Activated CD8-positive, alpha-beta T cell treated with anti-CD3 and anti-CD28 coated beads, Interleukin-2, amount 10 ng/mL, durations not matched to agents 7 days and 5 days (primary cell): ENCODE measurements at regions not wholly inside any gene's neighbourhood (a gene's known extent, or its start where the extent isn't known, plus 50 kb on each side); places are given as distances from the start of the nearest gene placed in this dataset.

Source experiments
- ATAC-seq: fragments of 150-1000 bp; cut with Tn5 transposase; one replicate; pipeline ENCODE4 v1.10.0; 2021; ENCODE audit warnings: moderate library complexity
- CTCF ChIA-PET: fragments of 350-600 bp; sonication (Branson Sonifier 250); formaldehyde crosslinking; loops from one replicate; lab custom pipeline; 2021; ENCODE audit warnings: antibody characterized with exemption; lab: Charles Lee
- POLR2A ChIA-PET: fragments of 350-600 bp; sonication (Branson Sonifier 250); formaldehyde crosslinking; loops from one replicate; lab custom pipeline; 2021; ENCODE audit warnings: antibody characterized with exemption; lab: Charles Lee
- DNase-seq: peaks from one replicate; pipeline ENCODE4 v3.0.0-alpha.2; 2020
- H3K27ac Mint-ChIP-seq: one replicate; pipeline ENCODE4 v1.8.0; 2021; ENCODE audit warnings: mild to moderate bottlenecking, mixed read lengths
- H3K27me3 Mint-ChIP-seq: one replicate; pipeline ENCODE4 v1.8.0; 2021; ENCODE audit warnings: low read depth, mixed read lengths
- H3K36me3 Mint-ChIP-seq: one replicate; pipeline ENCODE4 v1.8.0; 2021; ENCODE audit warnings: low read depth, mixed read lengths
- H3K4me1 Mint-ChIP-seq: one replicate; pipeline ENCODE4 v1.8.0; 2021; ENCODE audit warnings: low read depth, mixed read lengths
- H3K4me3 Mint-ChIP-seq: one replicate; pipeline ENCODE4 v1.8.0; 2021; ENCODE audit warnings: mild to moderate bottlenecking, mixed read lengths
- H3K9me3 Mint-ChIP-seq: one replicate; pipeline ENCODE4 v1.8.0; 2022; ENCODE audit warnings: mixed read lengths; ENCODE audit not compliant: insufficient read depth

DNA sequence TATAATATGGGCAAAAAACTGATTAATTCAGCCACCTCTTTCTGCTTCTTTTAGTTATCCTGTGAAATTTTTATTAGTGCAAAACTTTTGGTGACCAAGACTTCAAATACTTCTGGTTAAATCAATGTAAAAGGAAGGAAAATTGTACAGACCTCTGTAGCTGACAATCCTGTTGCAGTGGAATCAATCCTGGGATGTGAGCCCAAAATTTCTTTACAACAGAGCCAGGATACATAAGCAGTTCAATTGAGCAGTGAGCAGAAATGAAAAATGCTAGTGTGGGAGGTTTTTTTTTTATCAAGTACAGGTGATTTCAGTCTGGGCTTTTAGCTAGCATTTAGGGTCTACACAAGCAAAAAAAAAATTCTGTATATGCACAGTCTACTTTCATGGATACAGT lies 398.0 kb downstream of the OTOL1 start:
- Mint-ChIP-seq H3K9me3 (no peaks in the 10 kb centered on the region), H3K27ac (no peak overlapping the region), H3K4me1 (no peaks in the 10 kb centered on the region), H3K4me3 (no peak overlapping the region), H3K36me3 (no peaks in the 10 kb centered on the region), H3K27me3 (no peaks in the 10 kb centered on the region)
- DNase-seq = no peak
- CTCF ChIA-PET = no interaction called here
- ATAC-seq = no peak
- POLR2A ChIA-PET = no interaction called here

GRCh38 chr3:161905520-161906132 lies 409.0 kb downstream of the OTOL1 start:
- no peak for DNase-seq
- ChIA-PET POLR2A (no interaction called here), CTCF (no interaction called here)
- ATAC-seq = no peak
- Mint-ChIP-seq H3K36me3 (no peaks in the 10 kb centered on the region), H3K27ac (no peak overlapping the region), H3K9me3 (no peaks in the 10 kb centered on the region), H3K4me3 (no peak overlapping the region), H3K27me3 (no peaks in the 10 kb centered on the region), H3K4me1 (no peaks in the 10 kb centered on the region)

DNA sequence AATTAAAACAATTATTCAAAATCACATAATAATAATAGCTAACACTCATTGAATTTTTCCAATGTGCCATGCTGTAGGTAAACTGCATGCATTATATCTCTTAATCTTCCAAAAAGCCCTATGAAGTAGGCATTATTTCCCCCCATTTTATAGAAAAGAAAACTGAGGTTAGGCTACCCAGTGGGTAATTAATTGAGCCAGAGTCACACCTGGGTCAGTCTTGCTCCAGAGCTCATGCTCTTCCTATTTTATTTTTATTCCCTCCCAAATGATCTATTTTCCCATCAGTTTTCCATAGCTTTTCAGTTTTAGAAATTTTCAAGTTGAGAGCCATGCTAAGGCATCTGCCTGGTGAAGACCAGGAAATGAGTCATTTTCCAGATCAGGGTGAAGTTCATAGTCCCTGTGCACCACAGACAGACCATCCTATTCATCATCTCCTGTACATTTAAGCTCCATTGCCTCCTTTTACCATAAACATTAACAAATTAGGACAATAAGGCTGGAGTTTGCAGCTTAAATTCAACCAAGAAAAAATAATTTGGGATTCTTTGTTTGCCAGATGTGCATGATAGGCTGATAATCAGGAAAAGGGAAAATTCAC lies 417.3 kb downstream of the OTOL1 start:
- Mint-ChIP-seq H3K4me1 (no peaks in the 10 kb centered on the region), H3K36me3 (no peaks in the 10 kb centered on the region), H3K4me3 (no peak overlapping the region), H3K9me3 (no peaks in the 10 kb centered on the region), H3K27me3 (no peaks in the 10 kb centered on the region), H3K27ac (no peak overlapping the region)
- ChIA-PET CTCF (no interaction called here), POLR2A (interaction anchor here (0.6 kb wide), 1 partner anchor 1327 kb away, joined by 3 read pairs; no protein-coding TSS in a partner anchor)
- DNase-seq = no peak
- ATAC-seq = no peak

DNA sequence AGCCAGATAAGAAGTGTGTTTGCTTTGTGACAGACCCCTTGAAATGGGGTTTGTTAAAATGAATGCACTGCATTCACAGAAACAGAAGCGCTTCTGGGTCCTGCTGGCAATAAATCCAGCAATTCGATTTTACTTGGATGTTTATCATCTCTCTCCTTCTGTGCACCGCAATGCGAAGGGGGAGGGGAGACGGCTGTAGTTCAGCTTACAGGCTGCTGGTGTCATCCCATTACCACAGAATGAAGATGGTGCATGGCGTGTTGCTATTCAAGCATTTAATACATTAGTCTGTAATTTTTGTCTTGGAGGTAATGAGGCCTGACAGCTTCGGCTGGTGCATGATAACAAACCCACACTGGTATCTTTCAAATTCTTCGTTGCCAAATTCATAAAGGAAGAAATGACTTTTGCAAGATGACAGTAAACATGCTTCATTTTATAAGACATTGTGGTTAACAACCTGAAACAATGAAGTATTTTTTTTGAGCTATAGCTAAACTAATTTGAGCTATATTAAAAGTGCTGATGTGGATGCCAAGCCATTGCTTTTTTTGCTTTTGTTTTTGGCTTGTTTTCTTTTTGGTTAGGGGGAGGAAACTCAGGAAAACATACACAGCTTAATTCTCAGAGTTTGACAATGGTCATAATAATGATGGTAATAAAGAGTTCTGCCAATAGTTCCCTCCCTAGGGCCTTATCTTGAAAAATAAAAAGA lies 418.3 kb downstream of the OTOL1 start:
- CTCF ChIA-PET = no interaction called here
- H3K36me3 Mint-ChIP-seq = no peaks in the 10 kb centered on the region
- ATAC-seq = no peak

GRCh38 chr3:161915418-161915750 lies 418.8 kb downstream of the OTOL1 start:
- CTCF ChIA-PET = no interaction called here
- H3K9me3 Mint-ChIP-seq = no peaks in the 10 kb centered on the region
- no peaks in the 10 kb centered on the region for H3K27me3 Mint-ChIP-seq
- no peak overlapping the region for H3K4me3 Mint-ChIP-seq
- no peak for DNase-seq
- ATAC-seq = no peak
- H3K27ac Mint-ChIP-seq = no peak overlapping the region
- no peaks in the 10 kb centered on the region for H3K36me3 Mint-ChIP-seq
- POLR2A ChIA-PET = no interaction called here
- H3K4me1 Mint-ChIP-seq = no peaks in the 10 kb centered on the region

More for the DNA sequence above, 418.3 kb downstream of the OTOL1 start:
- DNase-seq = no peak
- no peaks in the 10 kb centered on the region for H3K9me3 Mint-ChIP-seq
- POLR2A ChIA-PET = no interaction called here
- no peaks in the 10 kb centered on the region for H3K27me3 Mint-ChIP-seq
- H3K4me1 Mint-ChIP-seq = no peaks in the 10 kb centered on the region
- H3K27ac Mint-ChIP-seq = no peak overlapping the region
- H3K4me3 Mint-ChIP-seq = no peak overlapping the region

GRCh38 chr3:161920196-161920595 lies 423.6 kb downstream of the OTOL1 start:
- no peaks in the 10 kb centered on the region for H3K27me3 Mint-ChIP-seq
- no peak overlapping the region for H3K4me3 Mint-ChIP-seq
- no peaks in the 10 kb centered on the region for H3K4me1 Mint-ChIP-seq
- no peak for DNase-seq
- H3K27ac Mint-ChIP-seq = no peak overlapping the region
- POLR2A ChIA-PET = no interaction called here
- CTCF ChIA-PET = no interaction called here
- H3K9me3 Mint-ChIP-seq = no peaks in the 10 kb centered on the region
- no peaks in the 10 kb centered on the region for H3K36me3 Mint-ChIP-seq
- no peak for ATAC-seq

GRCh38 chr3:161925749-161926360 lies 429.2 kb downstream of the OTOL1 start:
- peaks cover 5% of the 10 kb centered on the region for H3K9me3 Mint-ChIP-seq
- no peak overlapping the region for H3K27ac Mint-ChIP-seq
- DNase-seq = no peak
- POLR2A ChIA-PET = no interaction called here
- ATAC-seq = no peak
- H3K4me3 Mint-ChIP-seq = no peak overlapping the region
- H3K36me3 Mint-ChIP-seq = no peaks in the 10 kb centered on the region
- H3K4me1 Mint-ChIP-seq = no peaks in the 10 kb centered on the region
- CTCF ChIA-PET = no interaction called here
- no peaks in the 10 kb centered on the region for H3K27me3 Mint-ChIP-seq

- no peaks in the 10 kb centered on the region for H3K36me3 Mint-ChIP-seq
- H3K9me3 Mint-ChIP-seq = peaks cover 5% of the 10 kb centered on the region
- ATAC-seq (no peak), DNase-seq (no peak)
- no peaks in the 10 kb centered on the region for H3K27me3 Mint-ChIP-seq
- H3K27ac Mint-ChIP-seq = no peak overlapping the region
- no peaks in the 10 kb centered on the region for H3K4me1 Mint-ChIP-seq
- H3K4me3 Mint-ChIP-seq = no peak overlapping the region
- ChIA-PET CTCF (no interaction called here), POLR2A (no interaction called here)
These were observed 430.5 kb downstream of the OTOL1 start for GRCh38 chr3:161927131-161927530.

DNA sequence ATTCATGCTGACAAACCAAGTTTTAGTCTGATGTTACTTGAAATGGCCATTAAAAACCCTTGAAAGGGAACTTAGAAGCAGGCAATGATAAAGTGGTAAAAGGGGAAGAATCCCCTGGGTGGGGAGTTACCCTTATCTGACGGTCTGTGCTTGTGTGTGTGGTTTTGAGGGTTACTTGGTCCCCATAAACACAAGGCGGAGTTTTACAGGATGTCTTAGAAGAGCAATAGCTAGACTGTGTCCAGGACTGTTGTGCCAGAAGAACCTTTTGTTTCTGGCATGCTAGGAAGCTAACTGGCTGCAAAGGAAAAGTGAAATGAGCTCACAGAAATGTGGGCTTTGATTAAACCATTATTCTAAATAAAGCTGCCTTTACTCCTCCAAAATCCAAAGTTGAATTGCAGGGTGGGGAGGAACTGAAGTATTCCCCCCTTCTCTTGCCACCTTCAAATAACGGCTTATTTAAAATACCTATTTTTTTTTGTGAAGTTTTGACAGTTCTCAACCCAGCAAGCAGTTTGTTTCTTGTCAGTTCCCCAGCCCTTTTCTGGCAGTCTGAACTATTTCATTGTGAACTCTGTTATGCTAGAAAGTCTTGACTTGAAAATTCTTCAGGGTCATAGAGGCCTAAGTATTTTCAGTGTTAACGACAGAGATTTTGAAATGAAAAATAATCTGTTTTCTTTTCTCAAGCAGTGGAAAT lies 443.5 kb downstream of the OTOL1 start:
- CTCF ChIA-PET = no interaction called here
- no peak for ATAC-seq
- POLR2A ChIA-PET = no interaction called here
- no peaks in the 10 kb centered on the region for H3K4me1 Mint-ChIP-seq
- H3K9me3 Mint-ChIP-seq = no peaks in the 10 kb centered on the region
- H3K27ac Mint-ChIP-seq = no peak overlapping the region
- no peak overlapping the region for H3K4me3 Mint-ChIP-seq
- no peaks in the 10 kb centered on the region for H3K27me3 Mint-ChIP-seq
- no peaks in the 10 kb centered on the region for H3K36me3 Mint-ChIP-seq
- no peak for DNase-seq

DNA sequence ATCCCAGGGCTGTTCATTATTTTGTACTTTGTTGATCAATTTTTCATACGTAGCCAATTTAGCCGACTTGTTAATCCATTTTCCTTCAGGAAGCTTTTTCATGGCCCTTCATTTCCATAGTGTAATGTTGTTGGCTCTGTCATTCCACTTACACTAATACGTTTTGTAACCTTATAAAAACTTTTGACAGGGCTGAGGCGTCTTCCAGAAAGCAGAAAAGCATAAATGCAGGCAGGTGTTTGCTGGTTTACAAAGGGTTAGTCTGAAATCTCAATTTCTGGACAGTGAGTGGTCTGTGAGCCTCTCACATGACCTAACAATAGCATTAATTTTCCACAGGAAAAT lies 444.0 kb downstream of the OTOL1 start:
- no peak for ATAC-seq
- DNase-seq = no peak
- POLR2A ChIA-PET = no interaction called here
- CTCF ChIA-PET = no interaction called here
- H3K27ac Mint-ChIP-seq = no peak overlapping the region
- H3K4me1 Mint-ChIP-seq = no peaks in the 10 kb centered on the region
- H3K36me3 Mint-ChIP-seq = no peaks in the 10 kb centered on the region
- no peak overlapping the region for H3K4me3 Mint-ChIP-seq
- no peaks in the 10 kb centered on the region for H3K9me3 Mint-ChIP-seq
- no peaks in the 10 kb centered on the region for H3K27me3 Mint-ChIP-seq

DNA sequence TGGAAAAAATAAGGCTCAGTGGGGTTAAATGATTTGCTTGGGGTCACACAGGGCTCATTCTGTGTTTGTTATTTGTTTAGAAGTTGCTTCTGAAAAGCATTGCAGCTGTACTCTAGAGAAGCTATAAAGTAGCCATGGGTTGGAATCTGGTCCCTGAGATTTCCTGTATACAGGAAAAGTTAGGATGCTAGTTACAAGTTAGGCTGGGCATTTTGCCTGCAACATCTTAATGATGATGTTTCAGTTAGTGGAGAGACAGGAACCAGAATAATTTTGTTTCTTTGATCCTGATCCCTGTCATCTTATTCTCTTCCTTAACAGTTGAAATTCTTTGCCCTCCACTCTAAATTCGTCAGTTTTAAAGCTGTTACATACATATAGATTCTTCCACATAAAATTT lies 445.3 kb downstream of the OTOL1 start:
- H3K4me3 Mint-ChIP-seq = no peak overlapping the region
- ChIA-PET CTCF (no interaction called here), POLR2A (interaction anchor here (0.6 kb wide), 1 partner anchor 771 kb away, joined by 3 read pairs; no protein-coding TSS in a partner anchor)
- ATAC-seq (no peak), DNase-seq (no peak)
- H3K4me1 Mint-ChIP-seq = no peaks in the 10 kb centered on the region
- no peaks in the 10 kb centered on the region for H3K36me3 Mint-ChIP-seq
- H3K27me3 Mint-ChIP-seq = no peaks in the 10 kb centered on the region
- H3K9me3 Mint-ChIP-seq = no peaks in the 10 kb centered on the region
- no peak overlapping the region for H3K27ac Mint-ChIP-seq
